LNCaP clone FGC (cell line): ENCODE measurements at regions not wholly inside any gene's neighbourhood (a gene's known extent, or its start where the extent isn't known, plus 50 kb on each side); places are given as distances from the start of the nearest gene placed in this dataset.

ENCODE experiments used
- DNase-seq: peaks from one replicate; pipeline ENCODE4 v3.0.0-alpha.2; 2011; ENCODE audit warnings: low read depth
- H3K4me3 ChIP-seq: 2 replicates; pipeline ENCODE4 v1.5.1; 2011; ENCODE audit warnings: mild to moderate bottlenecking, low read depth, low read length, control low read depth
- TF ChIP-seq, protein P1 (sequence below): IDR thresholded peaks from 2 replicates; pipeline ENCODE4 v1.5.1; 2012; ENCODE audit warnings: mild to moderate bottlenecking; ENCODE audit not compliant: control insufficient read depth, insufficient read depth; ENCODE audit errors: extremely low read depth

DNA sequence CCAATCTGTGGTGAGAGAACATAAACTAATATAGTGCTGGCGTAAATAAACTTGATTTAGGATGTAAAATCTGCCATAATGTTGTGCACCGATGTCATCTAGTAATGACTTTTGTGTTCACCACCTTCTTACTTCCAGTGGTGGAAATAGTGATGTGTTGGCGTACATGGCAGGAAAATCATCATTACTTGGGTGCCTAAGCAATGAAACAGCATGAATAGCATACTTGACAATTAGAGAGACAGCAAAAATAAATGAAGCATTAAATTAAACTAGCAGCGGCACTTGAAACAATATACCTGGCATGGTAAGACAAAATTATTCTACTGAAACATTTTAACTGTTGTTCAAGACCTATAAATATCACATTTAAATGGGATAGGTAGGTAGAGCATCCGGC lies 73.2 kb upstream of the DSC1 start:
- H3K4me3 ChIP-seq, result no peak overlapping the region
- TF ChIP-seq, protein P1, sequence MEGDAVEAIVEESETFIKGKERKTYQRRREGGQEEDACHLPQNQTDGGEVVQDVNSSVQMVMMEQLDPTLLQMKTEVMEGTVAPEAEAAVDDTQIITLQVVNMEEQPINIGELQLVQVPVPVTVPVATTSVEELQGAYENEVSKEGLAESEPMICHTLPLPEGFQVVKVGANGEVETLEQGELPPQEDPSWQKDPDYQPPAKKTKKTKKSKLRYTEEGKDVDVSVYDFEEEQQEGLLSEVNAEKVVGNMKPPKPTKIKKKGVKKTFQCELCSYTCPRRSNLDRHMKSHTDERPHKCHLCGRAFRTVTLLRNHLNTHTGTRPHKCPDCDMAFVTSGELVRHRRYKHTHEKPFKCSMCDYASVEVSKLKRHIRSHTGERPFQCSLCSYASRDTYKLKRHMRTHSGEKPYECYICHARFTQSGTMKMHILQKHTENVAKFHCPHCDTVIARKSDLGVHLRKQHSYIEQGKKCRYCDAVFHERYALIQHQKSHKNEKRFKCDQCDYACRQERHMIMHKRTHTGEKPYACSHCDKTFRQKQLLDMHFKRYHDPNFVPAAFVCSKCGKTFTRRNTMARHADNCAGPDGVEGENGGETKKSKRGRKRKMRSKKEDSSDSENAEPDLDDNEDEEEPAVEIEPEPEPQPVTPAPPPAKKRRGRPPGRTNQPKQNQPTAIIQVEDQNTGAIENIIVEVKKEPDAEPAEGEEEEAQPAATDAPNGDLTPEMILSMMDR, result no peak
- no peak for DNase-seq

DNA sequence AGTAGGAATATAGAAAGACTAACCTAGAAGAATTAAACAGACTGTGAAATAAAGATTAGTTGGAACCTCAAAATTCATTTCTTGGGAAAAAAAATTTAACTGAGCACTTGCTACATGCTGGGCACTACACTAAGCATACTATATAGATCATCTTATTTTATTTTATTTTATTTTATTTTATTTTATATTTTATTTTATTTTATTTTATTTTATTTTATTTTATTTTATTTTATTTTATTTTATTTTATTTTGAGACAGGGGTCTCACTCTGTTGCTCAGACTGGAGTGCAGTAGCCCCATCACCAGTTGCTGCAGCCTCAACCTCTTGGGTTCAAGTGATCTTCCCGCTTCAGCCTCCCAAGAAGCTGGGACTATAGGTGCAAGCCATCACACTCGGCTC lies 74.5 kb upstream of the DSC1 start:
- DNase-seq, result no peak

DNA sequence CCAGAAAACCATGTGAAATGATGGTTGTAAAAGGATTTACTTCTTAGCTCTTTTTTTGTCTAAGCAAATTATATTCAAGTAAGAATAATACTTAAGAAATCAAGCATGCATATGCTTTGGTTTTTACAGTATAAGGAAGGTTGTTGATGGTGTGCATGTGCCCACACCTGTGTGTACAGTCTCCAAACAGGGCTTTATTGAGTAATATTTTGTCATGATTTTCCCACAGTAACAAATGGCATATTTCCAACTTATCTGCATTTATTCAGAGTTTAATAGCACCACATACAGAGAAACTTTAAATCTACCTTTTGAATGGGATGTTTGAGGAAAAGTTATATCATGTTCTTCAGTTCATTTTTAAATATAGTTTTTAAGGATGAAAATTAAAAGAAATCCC lies 76.5 kb upstream of the DSG1 start:
- TF ChIP-seq, protein P1, result no peak
- peak; percentile 41 for DNase-seq
- H3K4me3 ChIP-seq, result no peak overlapping the region

More for the DNA sequence above, 74.5 kb upstream of the DSC1 start:
- no peak overlapping the region for H3K4me3 ChIP-seq
- TF ChIP-seq, protein P1, result no peak

DNA sequence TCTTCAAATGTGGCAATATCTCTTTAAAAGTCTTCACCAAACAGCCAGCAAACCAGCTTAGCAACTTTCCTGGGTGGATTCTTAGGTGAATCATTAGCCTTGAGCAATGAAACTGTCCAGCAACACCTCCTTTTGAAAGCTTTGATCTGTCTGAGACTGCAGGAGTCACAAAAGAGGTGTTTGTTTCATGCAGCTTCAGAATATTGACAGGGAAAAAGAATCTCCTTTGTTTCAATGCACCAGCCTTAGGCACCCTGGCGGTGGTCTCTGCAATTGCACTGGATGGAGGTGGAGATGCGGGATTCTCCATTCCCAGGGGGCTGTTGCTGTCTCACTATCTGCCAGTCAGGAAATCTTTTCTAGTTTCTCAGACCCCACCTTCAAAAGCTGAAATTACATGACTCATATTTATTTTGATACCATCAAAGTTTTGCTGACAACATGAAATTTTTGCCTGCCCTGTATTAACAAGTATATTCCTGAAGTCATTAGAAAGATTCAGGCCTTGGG lies 76.0 kb upstream of the DSG1 start:
- peak; percentile 92 for DNase-seq
- H3K4me3 ChIP-seq, result peak overlapping the region; percentile 21; the same call in 1 of the 2 replicates
- TF ChIP-seq, protein P1, result peak; percentile 42

DNA sequence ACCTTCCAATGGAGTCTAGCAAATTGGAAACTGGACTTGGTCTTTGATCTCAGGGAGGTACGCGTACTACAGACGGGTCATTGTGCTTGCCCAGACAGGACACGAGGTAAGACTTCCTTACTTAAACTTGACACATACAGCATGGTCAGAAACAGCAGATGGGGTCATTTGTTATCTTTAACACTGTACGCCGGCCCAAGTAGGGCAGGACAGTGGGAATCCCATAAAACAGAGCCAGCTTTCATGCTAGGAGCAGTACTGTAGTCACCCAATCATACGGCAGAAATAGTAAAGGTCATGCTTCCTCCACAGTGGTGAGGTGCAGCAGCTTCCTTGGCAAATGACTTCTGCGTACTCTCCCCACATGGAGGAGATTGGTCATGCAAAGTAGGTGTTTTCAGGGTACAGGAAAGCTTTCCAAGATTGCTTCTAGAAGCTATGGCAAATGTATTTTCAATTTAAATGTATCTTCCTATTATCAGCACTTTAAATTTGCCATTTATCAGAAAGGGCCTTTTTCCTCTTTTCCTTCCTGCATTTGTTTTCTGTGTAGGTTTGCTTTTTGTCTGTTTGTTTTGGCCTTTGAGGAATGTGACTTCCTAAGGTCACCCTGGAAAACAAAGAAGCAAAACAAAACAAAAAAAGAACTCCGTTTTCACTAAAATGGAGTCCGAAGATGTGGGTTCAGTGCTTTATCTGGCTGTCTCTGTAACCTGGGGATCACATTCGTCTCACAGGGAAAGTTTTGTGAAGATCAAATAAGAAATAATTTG lies 74.0 kb upstream of the DSG1 start:
- H3K4me3 ChIP-seq, result no peak overlapping the region
- TF ChIP-seq, protein P1, result no peak
- no peak for DNase-seq

DNA sequence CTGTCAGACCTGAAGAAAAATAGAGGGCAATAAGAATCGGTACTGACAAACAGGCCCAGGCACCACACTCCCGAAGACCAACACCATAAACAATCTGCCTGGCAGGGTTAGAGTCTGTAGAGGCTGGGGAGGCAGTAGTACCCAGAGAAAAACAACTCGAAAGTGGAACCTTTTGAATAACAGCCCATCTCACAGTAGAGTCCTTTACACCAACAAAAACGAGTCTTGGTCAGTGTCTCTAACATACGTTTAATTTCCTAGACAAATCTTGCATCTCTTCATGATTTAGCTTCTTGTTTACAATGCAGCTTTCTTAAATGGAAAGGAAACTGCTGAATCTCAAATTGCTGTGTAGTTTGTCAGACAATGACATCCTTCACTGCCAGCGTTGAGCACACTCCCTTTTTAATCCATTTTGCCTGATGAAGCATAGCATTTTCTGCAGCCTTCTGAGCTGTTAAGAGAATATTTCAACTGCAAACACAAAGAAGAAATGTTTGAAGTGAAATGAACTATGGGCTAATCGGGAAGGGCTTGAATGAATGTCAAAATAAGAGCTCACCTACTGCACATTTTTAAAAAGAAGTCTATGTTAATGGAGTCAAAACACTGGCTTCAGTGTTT lies 73.1 kb upstream of the DSG1 start:
- TF ChIP-seq, protein P1, result no peak
- no peak overlapping the region for H3K4me3 ChIP-seq
- no peak for DNase-seq
